ENCODE measurements at regions not wholly inside any gene's neighbourhood (a gene's known extent, or its start where the extent isn't known, plus 50 kb on each side); places are given as distances from the start of the nearest gene placed in this dataset.
A peak's percentile ranks its signal among the peaks of the same experiment; 100 is the strongest.

- TF ChIP-seq POLR2A (IDR thresholded peaks at IDR 0.05) (no peak), CTCF (IDR thresholded peaks at IDR 0.05) (no peak)
- Histone ChIP-seq H3K27me3 (no peaks in the 10 kb centered on the region), H3K27ac (no peak overlapping the region), H3K4me1 (no peaks in the 10 kb centered on the region), H3K9me3 (no peaks in the 10 kb centered on the region), H3K36me3 (replicated peaks in 1 of 2; ENCODE audit: insufficient read depth in 1 of 2, low read depth in 2 of 2) (no peaks in the 10 kb centered on the region), H3K4me3 (no peak overlapping the region)
- ATAC-seq (no peak), DNase-seq (no peak)
- intact Hi-C loops (cut with DNase I): no loop called here
- 39 to 53% methylated on average over 3 of the region's 3 CpGs for WGBS, 2 donors
Observed at GRCh38 chr4:112015960-112016359, 129.3 kb upstream of the FAM241A start.

- Histone ChIP-seq H3K27ac (no peak overlapping the region), H3K27me3 (no peaks in the 10 kb centered on the region), H3K4me1 (no peaks in the 10 kb centered on the region), H3K9me3 (peaks cover 0 to 4% (median 0%) of the 10 kb centered on the region in 3 donors), H3K4me3 (no peak overlapping the region), H3K36me3 (replicated peaks in 1 of 2; ENCODE audit: insufficient read depth in 1 of 2, low read depth in 2 of 2) (no peaks in the 10 kb centered on the region)
- TF ChIP-seq POLR2A (IDR thresholded peaks at IDR 0.05) (no peak), CTCF (IDR thresholded peaks at IDR 0.05) (no peak)
- no peak for ATAC-seq
- DNase-seq: no peak
- intact Hi-C loops (cut with DNase I): no loop called here
- WGBS, 2 donors: 44 to 45% methylated on average over 2 of the region's 2 CpGs
Observed at GRCh38 chr4:112023402-112023950, 121.8 kb upstream of the FAM241A start.

- WGBS, 2 donors: 63 to 67% methylated on average over 1 of the region's 1 CpG
- intact Hi-C loops (cut with DNase I): no loop called here
Observed at GRCh38 chr4:112026058-112026457, 119.2 kb upstream of the FAM241A start.

GRCh38 chr4:112029771-112030171 lies 115.5 kb upstream of the FAM241A start:
- no peak for TF ChIP-seq CTCF (IDR thresholded peaks at IDR 0.05)
- no peak for TF ChIP-seq POLR2A (IDR thresholded peaks at IDR 0.05)
- DNase-seq: no peak

More at GRCh38 chr4:112026058-112026457, 119.2 kb upstream of the FAM241A start:
- no peaks in the 10 kb centered on the region for H3K27me3 ChIP-seq
- H3K27ac ChIP-seq: no peak overlapping the region
- ATAC-seq (no peak), DNase-seq (no peak)
- no peaks in the 10 kb centered on the region for H3K36me3 ChIP-seq (replicated peaks in 1 of 2; ENCODE audit: insufficient read depth in 1 of 2, low read depth in 2 of 2)
- H3K4me1 ChIP-seq: no peaks in the 10 kb centered on the region
- peaks cover 0 to 4% (median 0%) of the 10 kb centered on the region in 3 donors for H3K9me3 ChIP-seq
- TF ChIP-seq POLR2A (IDR thresholded peaks at IDR 0.05): no peak
- TF ChIP-seq CTCF (IDR thresholded peaks at IDR 0.05): no peak
- H3K4me3 ChIP-seq: no peak overlapping the region

GRCh38 chr4:112031712-112032328 lies 113.4 kb upstream of the FAM241A start:
- H3K36me3 ChIP-seq (replicated peaks in 1 of 2; ENCODE audit: insufficient read depth in 1 of 2, low read depth in 2 of 2): no peaks in the 10 kb centered on the region
- DNase-seq: peak in 3 of 4 donors; percentile 7 to 20 (median 14)
- peaks cover 0 to 4% (median 0%) of the 10 kb centered on the region in 3 donors for H3K9me3 ChIP-seq
- ATAC-seq: peak; percentile 68
- TF ChIP-seq POLR2A (IDR thresholded peaks at IDR 0.05) (no peak), CTCF (IDR thresholded peaks at IDR 0.05) (peak; percentile 6 to 64 (median 58))
- H3K4me1 ChIP-seq: no peaks in the 10 kb centered on the region
- intact Hi-C loops (cut with DNase I): no loop called here
- H3K27ac ChIP-seq: no peak overlapping the region
- WGBS, 2 donors: 10 to 11% methylated on average over 6 of the region's 6 CpGs
- H3K27me3 ChIP-seq: no peaks in the 10 kb centered on the region
- H3K4me3 ChIP-seq: no peak overlapping the region

More at GRCh38 chr4:112029771-112030171, 115.5 kb upstream of the FAM241A start:
- no peak for ATAC-seq
- H3K9me3 ChIP-seq: peaks cover 0 to 4% (median 0%) of the 10 kb centered on the region in 3 donors
- no peaks in the 10 kb centered on the region for H3K36me3 ChIP-seq (replicated peaks in 1 of 2; ENCODE audit: insufficient read depth in 1 of 2, low read depth in 2 of 2)
- no peaks in the 10 kb centered on the region for H3K4me1 ChIP-seq
- H3K4me3 ChIP-seq: no peak overlapping the region
- intact Hi-C loops (cut with DNase I): no loop called here
- H3K27me3 ChIP-seq: no peaks in the 10 kb centered on the region
- no peak overlapping the region for H3K27ac ChIP-seq
- 47 to 49% methylated on average over 8 of the region's 8 CpGs for WGBS, 2 donors
